HG02588 (cell line): ENCODE measurements at regions not wholly inside any gene's neighbourhood (a gene's known extent, or its start where the extent isn't known, plus 50 kb on each side); places are given as distances from the start of the nearest gene placed in this dataset.

Experiments used
- ATAC-seq: cut with Tn5 transposase; IDR thresholded peaks from one replicate; pipeline ENCODE4 v1.9.1; 2021; ENCODE audit warnings: mild to moderate bottlenecking, moderate library complexity; ENCODE audit not compliant: unreplicated experiment

GRCh38 chr2:156834431-156834830, 398.3 kb downstream of the GPD2 start:
- ATAC-seq: no peak

- ATAC-seq: no peak
These were observed 401.6 kb downstream of the GPD2 start for GRCh38 chr2:156837635-156838370.

- ATAC-seq: peak; percentile 62
These were observed 405.1 kb downstream of the GPD2 start for GRCh38 chr2:156841321-156841720.

GRCh38 chr2:156845806-156846558, 409.8 kb downstream of the GPD2 start:
- ATAC-seq: no peak

- no peak for ATAC-seq
These were observed 405.3 kb upstream of the GALNT5 start for GRCh38 chr2:156852210-156852609.

- no peak for ATAC-seq
These were observed 404.8 kb upstream of the GALNT5 start for GRCh38 chr2:156852681-156853080.

GRCh38 chr2:156864325-156864724, 393.2 kb upstream of the GALNT5 start:
- no peak for ATAC-seq

- ATAC-seq: no peak
These were observed 392.8 kb upstream of the GALNT5 start for GRCh38 chr2:156864753-156865152.

- no peak for ATAC-seq
These were observed 390.3 kb upstream of the GALNT5 start for GRCh38 chr2:156867201-156867600.

- ATAC-seq: no peak
These were observed 382.8 kb upstream of the GALNT5 start for GRCh38 chr2:156874707-156875106.

GRCh38 chr2:156883804-156884203, 373.7 kb upstream of the GALNT5 start:
- no peak for ATAC-seq

GRCh38 chr2:156884216-156884615, 373.3 kb upstream of the GALNT5 start:
- ATAC-seq: no peak

GRCh38 chr2:156890529-156891148, 366.9 kb upstream of the GALNT5 start:
- no peak for ATAC-seq

- ATAC-seq: no peak
These were observed 365.9 kb upstream of the GALNT5 start for GRCh38 chr2:156891609-156892008.

- ATAC-seq: peak; percentile 43
These were observed 364.8 kb upstream of the GALNT5 start for GRCh38 chr2:156892467-156893281.

GRCh38 chr2:156896294-156896693, 361.2 kb upstream of the GALNT5 start:
- ATAC-seq: peak; percentile 94

- ATAC-seq: no peak
These were observed 360.0 kb upstream of the GALNT5 start for GRCh38 chr2:156897548-156897947.

GRCh38 chr2:156901373-156902031, 356.0 kb upstream of the GALNT5 start:
- ATAC-seq: no peak

GRCh38 chr2:156903335-156903734, 354.2 kb upstream of the GALNT5 start:
- no peak for ATAC-seq

GRCh38 chr2:156907806-156908205, 349.7 kb upstream of the GALNT5 start:
- peak; percentile 50 for ATAC-seq
